ENCODE measurements at regions not wholly inside any gene's neighbourhood (a gene's known extent, or its start where the extent isn't known, plus 50 kb on each side); places are given as distances from the start of the nearest gene placed in this dataset.

DNA sequence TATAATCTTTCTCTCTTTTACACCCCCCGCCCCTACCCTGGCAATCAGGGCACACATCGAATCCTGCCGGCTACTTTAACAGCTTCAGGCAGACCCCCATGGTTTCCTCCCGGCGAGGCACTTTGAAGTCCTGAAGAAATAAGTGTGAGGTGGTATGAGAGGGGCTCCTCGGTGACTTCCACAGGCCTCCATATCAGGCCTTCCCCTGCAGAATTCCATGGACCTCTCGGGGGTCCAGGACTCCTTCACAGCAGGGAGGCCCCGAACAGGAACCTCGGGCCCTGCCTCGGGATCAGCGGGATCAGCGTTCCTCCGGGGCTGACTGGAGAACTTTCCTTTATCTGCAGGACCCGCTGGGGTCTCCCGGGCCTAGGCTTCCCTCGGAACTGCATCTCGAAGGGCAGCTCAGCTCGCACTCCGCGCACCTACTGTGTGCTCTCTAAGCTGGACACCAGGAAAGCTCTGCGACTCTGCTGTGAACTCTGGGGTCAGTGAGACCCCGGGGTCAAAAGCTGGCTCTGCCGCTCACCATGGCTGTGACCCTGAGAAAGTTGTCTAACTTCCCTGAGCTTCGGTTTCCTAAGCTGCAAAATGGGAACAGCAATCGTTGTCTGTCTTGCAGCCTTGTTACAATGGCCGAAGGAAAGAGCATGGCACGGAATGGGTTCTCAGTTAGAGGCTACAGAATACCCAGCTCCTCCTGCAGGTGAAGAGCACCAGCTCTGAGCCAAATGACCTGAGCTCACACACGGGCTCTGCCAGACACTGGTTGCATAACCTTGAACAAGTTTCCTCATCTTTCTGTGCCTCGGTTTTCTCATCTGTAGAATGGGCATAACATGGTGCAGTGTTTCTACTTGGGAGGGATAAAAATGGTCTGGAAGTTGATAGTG, 97.4 kb upstream of the ID2 start (continued):
- TF ChIP-seq, protein P1, sequence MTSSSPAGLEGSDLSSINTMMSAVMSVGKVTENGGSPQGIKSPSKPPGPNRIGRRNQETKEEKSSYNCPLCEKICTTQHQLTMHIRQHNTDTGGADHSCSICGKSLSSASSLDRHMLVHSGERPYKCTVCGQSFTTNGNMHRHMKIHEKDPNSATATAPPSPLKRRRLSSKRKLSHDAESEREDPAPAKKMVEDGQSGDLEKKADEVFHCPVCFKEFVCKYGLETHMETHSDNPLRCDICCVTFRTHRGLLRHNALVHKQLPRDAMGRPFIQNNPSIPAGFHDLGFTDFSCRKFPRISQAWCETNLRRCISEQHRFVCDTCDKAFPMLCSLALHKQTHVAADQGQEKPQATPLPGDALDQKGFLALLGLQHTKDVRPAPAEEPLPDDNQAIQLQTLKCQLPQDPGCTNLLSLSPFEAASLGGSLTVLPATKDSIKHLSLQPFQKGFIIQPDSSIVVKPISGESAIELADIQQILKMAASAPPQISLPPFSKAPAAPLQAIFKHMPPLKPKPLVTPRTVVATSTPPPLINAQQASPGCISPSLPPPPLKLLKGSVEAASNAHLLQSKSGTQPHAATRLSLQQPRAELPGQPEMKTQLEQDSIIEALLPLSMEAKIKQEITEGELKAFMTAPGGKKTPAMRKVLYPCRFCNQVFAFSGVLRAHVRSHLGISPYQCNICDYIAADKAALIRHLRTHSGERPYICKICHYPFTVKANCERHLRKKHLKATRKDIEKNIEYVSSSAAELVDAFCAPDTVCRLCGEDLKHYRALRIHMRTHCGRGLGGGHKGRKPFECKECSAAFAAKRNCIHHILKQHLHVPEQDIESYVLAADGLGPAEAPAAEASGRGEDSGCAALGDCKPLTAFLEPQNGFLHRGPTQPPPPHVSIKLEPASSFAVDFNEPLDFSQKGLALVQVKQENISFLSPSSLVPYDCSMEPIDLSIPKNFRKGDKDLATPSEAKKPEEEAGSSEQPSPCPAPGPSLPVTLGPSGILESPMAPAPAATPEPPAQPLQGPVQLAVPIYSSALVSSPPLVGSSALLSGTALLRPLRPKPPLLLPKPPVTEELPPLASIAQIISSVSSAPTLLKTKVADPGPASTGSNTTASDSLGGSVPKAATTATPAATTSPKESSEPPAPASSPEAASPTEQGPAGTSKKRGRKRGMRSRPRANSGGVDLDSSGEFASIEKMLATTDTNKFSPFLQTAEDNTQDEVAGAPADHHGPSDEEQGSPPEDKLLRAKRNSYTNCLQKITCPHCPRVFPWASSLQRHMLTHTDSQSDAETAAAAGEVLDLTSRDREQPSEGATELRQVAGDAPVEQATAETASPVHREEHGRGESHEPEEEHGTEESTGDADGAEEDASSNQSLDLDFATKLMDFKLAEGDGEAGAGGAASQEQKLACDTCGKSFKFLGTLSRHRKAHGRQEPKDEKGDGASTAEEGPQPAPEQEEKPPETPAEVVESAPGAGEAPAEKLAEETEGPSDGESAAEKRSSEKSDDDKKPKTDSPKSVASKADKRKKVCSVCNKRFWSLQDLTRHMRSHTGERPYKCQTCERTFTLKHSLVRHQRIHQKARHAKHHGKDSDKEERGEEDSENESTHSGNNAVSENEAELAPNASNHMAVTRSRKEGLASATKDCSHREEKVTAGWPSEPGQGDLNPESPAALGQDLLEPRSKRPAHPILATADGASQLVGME (CRISPR knock-in tag; IDR thresholded peaks at IDR 0.05) = no peak
- TF ChIP-seq MXI1 (IDR thresholded peaks at IDR 0.05; ENCODE audit: low read depth, low read length) = no peak
- TF ChIP-seq MTA1 (IDR thresholded peaks at IDR 0.05; ENCODE audit: borderline replicate concordance) = no peak
- TF ChIP-seq CBX2 (IDR thresholded peaks at IDR 0.05; ENCODE audit: insufficient read depth, low read length, poor library complexity, severe bottlenecking) = no peak
- TF ChIP-seq, protein P2, sequence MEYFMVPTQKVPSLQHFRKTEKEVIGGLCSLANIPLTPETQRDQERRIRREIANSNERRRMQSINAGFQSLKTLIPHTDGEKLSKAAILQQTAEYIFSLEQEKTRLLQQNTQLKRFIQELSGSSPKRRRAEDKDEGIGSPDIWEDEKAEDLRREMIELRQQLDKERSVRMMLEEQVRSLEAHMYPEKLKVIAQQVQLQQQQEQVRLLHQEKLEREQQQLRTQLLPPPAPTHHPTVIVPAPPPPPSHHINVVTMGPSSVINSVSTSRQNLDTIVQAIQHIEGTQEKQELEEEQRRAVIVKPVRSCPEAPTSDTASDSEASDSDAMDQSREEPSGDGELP (CRISPR knock-in tag; IDR thresholded peaks at IDR 0.05; ENCODE audit: borderline replicate concordance) = no peak; the same call in 1 of the 2 replicates
- no peak for TF ChIP-seq RHOXF2B (CRISPR knock-in tag; conservative IDR thresholded peaks at IDR 0.05)
- TF ChIP-seq MIER1 (IDR thresholded peaks at IDR 0.05; ENCODE audit: low read depth) = no peak
- no peak for TF ChIP-seq KAT2B (IDR thresholded peaks at IDR 0.05; ENCODE audit: low read depth, low read length)
- TF ChIP-seq ZNF232 (CRISPR knock-in tag; IDR thresholded peaks at IDR 0.05) = no peak
- TF ChIP-seq SAFB2 (IDR thresholded peaks at IDR 0.05; ENCODE audit: borderline replicate concordance, low read depth, low read length, severe bottlenecking) = no peak
- TF ChIP-seq SMARCC2 (IDR thresholded peaks at IDR 0.05; ENCODE audit: low read depth) = no peak
- TF ChIP-seq ZBTB17 (CRISPR knock-in tag; IDR thresholded peaks at IDR 0.05) = no peak
- TF ChIP-seq NFATC3 (IDR thresholded peaks at IDR 0.05) = no peak
- no peak for TF ChIP-seq ETV1 (tag; conservative IDR thresholded peaks at IDR 0.05; ENCODE audit: low read depth)
- no peak for TF ChIP-seq BRCA1 (IDR thresholded peaks at IDR 0.05)
- TF ChIP-seq BRCA1 (CRISPR knock-in tag; IDR thresholded peaks at IDR 0.05) = no peak
- TF ChIP-seq DNMT1 (IDR thresholded peaks at IDR 0.05) = no peak
- TF ChIP-seq, protein P3, sequence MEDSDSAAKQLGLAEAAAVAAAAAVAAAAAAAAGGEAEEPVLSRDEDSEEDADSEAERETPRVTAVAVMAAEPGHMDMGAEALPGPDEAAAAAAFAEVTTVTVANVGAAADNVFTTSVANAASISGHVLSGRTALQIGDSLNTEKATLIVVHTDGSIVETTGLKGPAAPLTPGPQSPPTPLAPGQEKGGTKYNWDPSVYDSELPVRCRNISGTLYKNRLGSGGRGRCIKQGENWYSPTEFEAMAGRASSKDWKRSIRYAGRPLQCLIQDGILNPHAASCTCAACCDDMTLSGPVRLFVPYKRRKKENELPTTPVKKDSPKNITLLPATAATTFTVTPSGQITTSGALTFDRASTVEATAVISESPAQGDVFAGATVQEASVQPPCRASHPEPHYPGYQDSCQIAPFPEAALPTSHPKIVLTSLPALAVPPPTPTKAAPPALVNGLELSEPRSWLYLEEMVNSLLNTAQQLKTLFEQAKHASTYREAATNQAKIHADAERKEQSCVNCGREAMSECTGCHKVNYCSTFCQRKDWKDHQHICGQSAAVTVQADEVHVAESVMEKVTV (CRISPR knock-in tag; IDR thresholded peaks at IDR 0.05) = no peak
- no peak for TF ChIP-seq ZNF584 (CRISPR knock-in tag; IDR thresholded peaks at IDR 0.05; ENCODE audit: low read depth)

Measured in K562 (cell line).